Right hindlimb (tissue), 1 donor: ENCODE measurements at regions not wholly inside any gene's neighbourhood (a gene's known extent, or its start where the extent isn't known, plus 50 kb on each side); places are given as distances from the start of the nearest gene placed in this dataset.

Experiments used
- DNase-seq: peaks from one replicate; pipeline ENCODE4 v3.0.0-alpha.2; 2018

DNA sequence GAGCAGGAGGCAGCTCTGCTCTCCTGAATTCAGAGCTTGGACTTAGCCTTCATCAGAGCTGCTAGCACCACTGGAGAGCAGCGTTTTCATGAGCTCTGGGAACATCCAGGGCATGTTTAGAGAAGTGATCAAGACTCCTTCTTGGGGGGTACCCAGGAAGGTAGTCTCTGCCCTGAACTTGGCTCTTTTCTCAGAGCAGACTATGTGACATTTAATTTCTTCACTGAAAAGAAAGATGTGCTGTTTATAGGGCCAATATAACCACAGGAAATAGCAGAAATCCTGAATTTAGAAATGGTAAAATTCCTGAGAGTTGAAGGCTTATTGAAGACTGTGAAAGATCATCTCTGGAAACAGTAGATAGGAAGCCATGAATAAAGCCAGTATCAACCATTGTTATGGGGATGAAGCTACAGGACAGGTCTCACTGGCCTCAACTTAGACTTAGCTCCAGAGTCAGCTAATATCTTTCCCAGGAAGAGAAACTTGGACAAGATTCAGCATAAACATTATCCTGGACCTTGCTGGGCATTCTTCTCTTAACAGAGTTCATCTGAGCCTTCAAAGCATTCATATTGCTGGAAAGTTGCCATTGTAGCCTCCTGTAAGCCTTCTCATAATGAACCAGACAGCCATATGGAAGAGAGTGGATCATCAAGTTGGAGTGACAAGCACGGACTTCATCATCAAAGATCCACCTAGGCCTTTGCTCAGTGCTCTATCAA is 386.6 kb upstream of the THBS1 start:
- DNase-seq, result no peak

GRCh38 chr15:39195961-39196486 is 384.9 kb upstream of the THBS1 start:
- DNase-seq, result no peak

GRCh38 chr15:39198044-39199000 is 382.6 kb upstream of the THBS1 start:
- no peak for DNase-seq

DNA sequence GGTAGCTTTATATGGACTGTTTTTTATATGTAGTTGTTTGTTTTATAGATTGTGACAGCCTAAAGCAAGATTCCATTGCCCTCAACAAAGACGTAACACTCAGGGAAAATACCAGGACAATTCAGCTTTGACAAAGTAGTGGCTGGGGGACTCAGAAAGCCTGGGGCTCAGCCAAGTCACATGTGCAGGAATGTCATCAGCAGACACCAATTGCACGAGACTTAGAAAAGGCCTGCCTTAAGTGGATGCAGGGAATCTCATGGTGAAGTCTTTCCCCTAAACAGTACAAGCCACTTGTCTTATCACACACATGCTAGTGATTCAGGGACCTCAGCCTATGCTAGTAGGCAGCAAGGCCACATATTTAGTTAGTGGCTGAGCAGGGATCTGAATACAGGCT is 381.8 kb upstream of the THBS1 start:
- peak; percentile 62 for DNase-seq

GRCh38 chr15:39200586-39200985 is 380.3 kb upstream of the THBS1 start:
- DNase-seq, result no peak

DNA sequence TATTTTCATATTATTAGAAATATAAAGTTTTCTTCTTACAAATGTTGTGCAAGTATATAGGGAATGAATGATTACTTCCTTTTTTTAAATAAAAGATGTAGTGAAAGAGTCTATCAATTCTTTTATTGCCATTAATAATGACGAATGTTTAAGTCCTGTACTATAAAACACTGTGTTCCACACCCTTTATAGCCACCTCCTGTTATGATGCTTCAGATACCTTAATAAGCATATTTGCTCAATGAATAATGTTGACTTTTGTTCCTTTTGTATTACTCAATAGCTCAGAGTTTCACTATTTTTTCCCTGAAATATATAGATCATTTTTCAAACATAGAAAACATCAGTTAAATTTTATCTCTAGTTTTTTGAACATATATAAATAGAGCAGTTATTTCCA is 378.2 kb upstream of the THBS1 start:
- DNase-seq, result no peak

DNA sequence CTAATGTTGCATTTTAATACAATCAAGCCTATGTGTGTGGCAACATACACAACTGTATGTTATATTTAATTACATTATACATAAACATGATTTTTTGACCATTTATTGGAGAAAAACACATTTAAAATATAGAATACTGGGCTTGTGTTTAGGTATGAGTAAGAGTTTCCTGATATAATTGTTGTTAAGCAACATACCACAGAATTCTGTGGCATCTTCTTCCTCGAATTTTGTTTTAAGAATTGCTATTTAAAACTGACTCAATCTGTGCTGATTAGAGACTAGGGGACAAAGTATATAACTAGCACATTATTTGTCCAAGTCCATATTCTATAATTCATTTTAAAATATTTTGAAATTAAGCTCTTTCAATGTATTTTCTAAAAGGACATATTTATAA is 376.8 kb upstream of the THBS1 start:
- DNase-seq, result no peak

DNA sequence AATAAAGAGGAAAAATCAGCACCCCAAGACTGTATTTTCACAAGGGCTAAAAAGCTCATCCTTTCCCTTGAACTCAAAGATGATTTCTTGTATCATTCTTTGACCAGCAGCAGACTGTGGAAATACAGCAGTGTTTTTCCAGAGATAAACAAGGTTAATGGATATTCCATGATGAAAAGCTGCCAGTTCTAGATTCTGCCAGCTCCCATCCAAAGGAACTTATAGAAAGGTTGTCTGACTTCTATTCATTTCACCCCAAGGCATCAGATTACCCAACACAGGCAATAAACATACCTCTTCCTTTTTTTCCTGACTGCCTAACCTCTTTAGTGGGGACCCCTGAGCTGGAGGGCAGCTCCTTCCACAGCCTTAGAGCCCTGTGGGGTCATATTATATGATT is 375.8 kb upstream of the THBS1 start:
- no peak for DNase-seq

DNA sequence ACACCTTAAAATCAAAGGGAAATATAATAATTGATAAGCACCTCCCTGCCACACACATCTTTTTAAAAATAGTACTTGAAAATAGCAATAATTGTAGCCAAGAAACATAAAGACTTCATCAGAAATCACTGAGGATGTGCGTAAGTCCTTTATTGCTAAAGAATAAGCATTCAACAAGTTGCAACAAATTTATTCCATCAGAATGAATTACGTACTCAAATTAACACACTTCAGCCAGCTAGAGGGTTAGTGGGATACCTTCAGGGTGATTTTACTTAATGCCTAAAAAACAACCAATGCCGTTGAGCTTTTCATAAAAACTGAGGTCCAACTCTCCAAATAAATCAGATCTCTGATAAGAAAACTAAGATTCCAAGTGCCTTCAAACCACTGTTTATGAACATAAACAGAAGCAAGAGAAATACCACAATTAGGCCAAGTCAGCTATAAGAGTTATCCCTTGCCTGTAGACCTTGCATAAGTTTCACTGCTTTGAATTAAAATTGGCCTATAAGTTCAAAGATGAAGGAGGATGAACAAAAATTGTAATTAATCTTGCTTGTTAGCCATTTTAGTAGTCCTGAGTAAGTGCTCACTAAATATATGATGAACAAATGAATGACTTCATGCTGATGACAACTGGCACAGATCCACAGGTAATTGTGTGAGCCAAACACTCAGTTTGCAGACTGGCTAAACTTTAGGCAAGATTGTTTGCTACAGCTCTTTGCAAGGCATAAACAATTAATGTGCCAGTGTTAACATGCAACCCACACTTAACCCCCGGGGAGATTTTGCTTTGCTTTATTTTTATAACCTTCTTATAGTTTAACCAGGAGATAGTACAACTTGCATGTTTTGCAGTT is 375.1 kb upstream of the THBS1 start:
- DNase-seq, result no peak

- no peak for DNase-seq
These were observed 373.3 kb upstream of the THBS1 start for GRCh38 chr15:39207532-39208115.

- DNase-seq, result no peak
These were observed 372.7 kb upstream of the THBS1 start for GRCh38 chr15:39208187-39208586.

- DNase-seq, result no peak
These were observed 371.2 kb upstream of the THBS1 start for GRCh38 chr15:39209548-39210211.

- no peak for DNase-seq
These were observed 369.5 kb upstream of the THBS1 start for GRCh38 chr15:39211108-39211979.

GRCh38 chr15:39213385-39213840 is 367.5 kb upstream of the THBS1 start:
- peak; percentile 49 for DNase-seq

- peak; percentile 24 for DNase-seq
These were observed 365.9 kb upstream of the THBS1 start for GRCh38 chr15:39215015-39215414.

DNA sequence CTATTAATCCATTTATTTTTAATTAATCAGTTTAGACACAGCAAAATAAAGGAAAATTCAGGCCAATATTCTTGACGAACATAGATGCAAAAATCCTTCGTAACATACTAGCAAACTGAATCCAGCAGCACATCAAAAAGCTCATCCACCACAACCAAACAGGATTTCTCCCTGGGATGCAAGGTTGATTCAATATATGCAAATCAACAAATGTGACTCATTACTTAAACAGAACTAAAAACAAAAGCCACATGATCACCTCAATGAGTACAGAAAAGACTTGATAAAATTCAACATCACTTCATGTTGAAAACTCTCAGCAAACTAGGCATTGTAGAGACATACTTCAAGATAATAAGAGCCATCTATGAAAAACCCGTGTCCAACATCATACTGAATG is 364.1 kb upstream of the THBS1 start:
- DNase-seq, result no peak

- DNase-seq, result no peak
These were observed 361.3 kb upstream of the THBS1 start for GRCh38 chr15:39219608-39220007.

- no peak for DNase-seq
These were observed 354.5 kb upstream of the THBS1 start for GRCh38 chr15:39226169-39226937.

DNA sequence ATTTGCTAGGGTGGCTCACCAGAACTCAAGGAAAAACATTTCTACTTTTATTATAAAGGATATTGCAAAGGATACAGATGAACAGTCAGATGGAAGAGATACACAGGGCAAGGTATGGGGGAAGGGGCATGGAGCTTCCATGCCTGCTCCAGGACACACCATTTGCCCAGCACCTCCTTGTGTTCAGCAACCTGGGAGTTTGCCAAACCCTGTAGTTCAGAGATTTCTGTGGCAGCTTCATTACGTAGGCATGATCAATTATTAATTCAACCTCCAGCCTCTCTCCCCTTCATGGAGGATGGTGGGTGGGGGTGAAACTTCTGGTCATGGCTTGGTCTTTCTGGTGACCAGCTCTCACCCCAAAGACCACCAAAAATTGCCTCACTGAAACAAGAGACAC is 353.9 kb upstream of the THBS1 start:
- DNase-seq, result no peak

DNA sequence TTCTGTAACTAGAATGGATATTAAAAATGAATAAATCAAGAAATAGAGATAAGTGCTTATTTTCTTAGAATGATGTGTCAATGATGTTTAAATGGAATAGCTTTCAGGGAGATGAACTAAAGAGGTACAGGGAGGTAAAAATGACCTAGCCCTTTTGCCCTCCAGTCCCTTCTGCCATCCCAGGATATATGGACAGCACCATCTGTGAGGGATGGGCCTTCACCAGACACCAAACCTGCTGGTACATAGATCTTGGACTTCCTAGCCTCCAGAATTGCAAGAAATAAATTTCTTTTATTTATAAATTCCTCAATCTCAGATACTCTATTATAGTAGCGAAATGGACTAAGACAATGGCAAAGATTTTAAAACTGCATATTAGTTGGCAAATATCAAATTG is 352.0 kb upstream of the THBS1 start:
- DNase-seq, result no peak
